HEK293T (cell line): ENCODE measurements at regions not wholly inside any gene's neighbourhood (a gene's known extent, or its start where the extent isn't known, plus 50 kb on each side); places are given as distances from the start of the nearest gene placed in this dataset.

Experiments
- CTCF ChIA-PET: fragments of 350-600 bp; formaldehyde crosslinking; extraction: SDS; loops from one replicate; lab custom pipeline; 2021; ENCODE audit warnings: antibody characterized with exemption, inconsistent platforms; lab: Yijun Ruan, JAX
- POLR2A ChIA-PET: fragments of 350-600 bp; formaldehyde crosslinking; extraction: SDS; loops from one replicate; lab custom pipeline; 2020; ENCODE audit warnings: antibody characterized with exemption, inconsistent platforms; lab: Yijun Ruan, JAX
- DNase-seq: peaks from one replicate; pipeline ENCODE4 v3.0.0; 2012; ENCODE audit warnings: mixed read lengths; ENCODE audit errors: extremely low spot score
- ARNT ChIP-seq: fragments of 450-650 bp; IDR thresholded peaks from 2 replicates; pipeline ENCODE4 v1.6.1; 2017; ENCODE audit warnings: mild to moderate bottlenecking
- BHLHE40 ChIP-seq: fragments of 450-650 bp; IDR thresholded peaks from 2 replicates; pipeline ENCODE4 v1.6.1; 2016; ENCODE audit warnings: mild to moderate bottlenecking, moderate library complexity, borderline replicate concordance
- CTBP1 ChIP-seq: fragments of 450-650 bp; IDR thresholded peaks from 2 replicates; pipeline ENCODE4 v1.6.1; 2016; ENCODE audit warnings: borderline replicate concordance
- ELF4 ChIP-seq: fragments of 450-650 bp; IDR thresholded peaks from 2 replicates; pipeline ENCODE4 v1.6.1; 2017; ENCODE audit warnings: antibody characterized with exemption
- FOXA1 ChIP-seq: fragments of 450-650 bp; IDR thresholded peaks from 2 replicates; pipeline ENCODE4 v1.6.1; 2016; ENCODE audit warnings: mild to moderate bottlenecking
- FOXK2 ChIP-seq: fragments of 450-650 bp; IDR thresholded peaks from 2 replicates; pipeline ENCODE4 v1.6.1; 2016; ENCODE audit warnings: mild to moderate bottlenecking
- FOXM1 ChIP-seq: fragments of 450-650 bp; IDR thresholded peaks from 2 replicates; pipeline ENCODE4 v1.6.1; 2017; ENCODE audit warnings: mild to moderate bottlenecking, borderline replicate concordance
- HDGF ChIP-seq: fragments of 450-650 bp; IDR thresholded peaks from 2 replicates; pipeline ENCODE4 v1.6.1; 2017; ENCODE audit warnings: antibody characterized with exemption, borderline replicate concordance
- L3MBTL2 ChIP-seq: fragments of 450-650 bp; conservative IDR thresholded peaks from 2 replicates; pipeline ENCODE4 v1.6.1; 2016; ENCODE audit warnings: mild to moderate bottlenecking
- LEF1 ChIP-seq: fragments of 450-650 bp; IDR thresholded peaks from 2 replicates; pipeline ENCODE4 v1.6.1; 2017; ENCODE audit warnings: mild to moderate bottlenecking, borderline replicate concordance
- NFRKB ChIP-seq: fragments of 450-650 bp; IDR thresholded peaks from 2 replicates; pipeline ENCODE4 v1.6.1; 2016; ENCODE audit warnings: mild to moderate bottlenecking, moderate library complexity
- PKNOX1 ChIP-seq: fragments of 450-650 bp; IDR thresholded peaks from 2 replicates; pipeline ENCODE4 v1.6.1; 2016
- SP1 ChIP-seq: fragments of 450-650 bp; IDR thresholded peaks from 2 replicates; pipeline ENCODE4 v1.6.1; 2017
- SUZ12 ChIP-seq: fragments of 450-650 bp; IDR thresholded peaks from 2 replicates; pipeline ENCODE4 v1.6.1; 2016; ENCODE audit warnings: mild to moderate bottlenecking
- TARDBP ChIP-seq: fragments of 450-650 bp; IDR thresholded peaks from 2 replicates; pipeline ENCODE4 v1.6.1; 2016
- ZNF384 ChIP-seq: fragments of 450-650 bp; IDR thresholded peaks from 2 replicates; pipeline ENCODE4 v1.6.1; 2016

DNA sequence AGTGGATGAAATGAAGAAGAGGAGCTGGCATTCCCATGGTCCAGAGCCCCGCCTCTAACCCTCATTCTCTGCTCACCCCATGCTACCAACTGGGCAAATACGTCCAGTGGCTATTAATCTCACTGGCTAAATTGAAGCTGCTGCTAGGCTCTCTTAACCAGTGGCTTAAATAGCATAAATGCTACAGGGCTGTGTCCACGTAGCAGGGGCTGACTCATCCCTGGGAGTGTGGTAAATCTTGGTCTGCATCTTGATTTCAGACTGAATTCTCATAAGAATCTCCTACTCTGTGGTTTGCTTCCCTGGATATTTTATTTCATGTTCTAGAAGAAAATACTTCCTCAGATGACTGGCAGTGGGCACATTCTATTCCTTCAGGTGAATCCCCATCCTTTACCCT lies 193.1 kb upstream of the ARG1 start:
- ChIA-PET POLR2A (no interaction called here), CTCF (interaction anchor here (0.6 kb wide), 2 partner anchors 80 to 134 kb away, joined by 3 to 4 read pairs; no protein-coding TSS in a partner anchor)
- DNase-seq = no peak
- TF ChIP-seq FOXK2 (no peak), BHLHE40 (no peak), ZNF384 (no peak), ARNT (no peak), TARDBP (no peak), PKNOX1 (no peak), L3MBTL2 (no peak), ELF4 (no peak), SP1 (no peak), HDGF (no peak)

DNA sequence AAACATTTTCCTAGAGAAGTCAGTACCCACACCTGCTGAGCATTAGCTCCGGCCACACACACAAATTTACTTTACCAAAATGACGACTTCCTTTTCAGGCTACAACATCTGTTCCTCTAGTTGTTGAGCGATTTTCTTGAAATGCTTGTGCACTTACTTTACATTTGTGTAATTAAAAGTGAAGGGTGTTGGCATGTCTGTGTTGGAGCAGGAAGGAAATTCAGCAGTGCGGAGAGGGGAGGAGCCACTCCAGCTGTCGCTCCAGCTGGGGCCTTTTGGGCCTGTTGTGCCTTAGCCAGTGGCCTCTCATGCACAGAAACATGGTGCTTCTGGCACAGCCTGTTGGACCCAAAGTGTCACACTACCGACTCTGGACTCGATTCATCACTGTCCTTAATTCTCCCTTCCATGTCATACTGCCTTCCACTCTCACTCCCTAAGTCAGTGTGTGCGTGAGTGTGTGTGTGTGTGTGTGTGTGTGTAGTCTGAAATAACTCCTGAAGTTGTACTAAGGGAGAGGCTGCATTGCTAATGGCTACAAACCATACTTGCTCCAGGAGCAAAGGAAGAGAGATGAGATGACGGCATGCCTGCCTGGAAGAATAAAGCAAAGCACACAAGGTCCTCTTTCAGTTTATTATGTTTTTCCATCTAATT lies 191.8 kb upstream of the ARG1 start:
- ChIA-PET CTCF (no interaction called here), POLR2A (no interaction called here)
- no peak for TF ChIP-seq NFRKB
- TF ChIP-seq LEF1 = no peak
- no peak for TF ChIP-seq CTBP1
- TF ChIP-seq ZNF384 = no peak
- no peak for TF ChIP-seq ARNT
- TF ChIP-seq BHLHE40 = no peak
- TF ChIP-seq TARDBP = no peak
- no peak for TF ChIP-seq FOXA1
- no peak for TF ChIP-seq FOXK2
- no peak for TF ChIP-seq SP1
- no peak for TF ChIP-seq ELF4
- no peak for TF ChIP-seq HDGF
- TF ChIP-seq PKNOX1 = no peak
- TF ChIP-seq L3MBTL2 = no peak
- DNase-seq = no peak

DNA sequence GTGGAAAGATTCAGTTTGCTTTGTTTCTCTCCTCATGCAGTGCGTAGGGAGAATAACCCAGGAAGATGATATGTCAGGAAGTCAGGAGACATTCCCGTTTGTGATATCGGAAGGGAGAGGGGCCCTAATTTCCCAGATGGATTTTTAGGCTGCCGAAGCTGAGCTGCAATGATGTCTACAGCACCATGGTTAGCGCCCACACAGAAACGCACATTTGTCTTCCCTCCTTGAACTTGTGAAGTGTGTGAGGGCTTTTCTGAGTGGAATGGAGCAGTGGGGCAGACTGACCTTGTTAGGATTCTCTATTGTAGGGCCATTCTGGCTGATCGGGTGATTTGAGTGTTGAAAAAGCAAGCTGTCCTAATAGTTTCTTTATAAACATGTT lies 191.3 kb upstream of the ARG1 start:
- TF ChIP-seq ZNF384 (no peak), ELF4 (no peak), FOXK2 (no peak), SUZ12 (no peak), L3MBTL2 (no peak), LEF1 (no peak), CTBP1 (no peak), NFRKB (no peak), FOXA1 (no peak), TARDBP (no peak), FOXM1 (no peak), BHLHE40 (no peak)
- no peak for DNase-seq
- POLR2A ChIA-PET = no interaction called here
- CTCF ChIA-PET = no interaction called here

DNA sequence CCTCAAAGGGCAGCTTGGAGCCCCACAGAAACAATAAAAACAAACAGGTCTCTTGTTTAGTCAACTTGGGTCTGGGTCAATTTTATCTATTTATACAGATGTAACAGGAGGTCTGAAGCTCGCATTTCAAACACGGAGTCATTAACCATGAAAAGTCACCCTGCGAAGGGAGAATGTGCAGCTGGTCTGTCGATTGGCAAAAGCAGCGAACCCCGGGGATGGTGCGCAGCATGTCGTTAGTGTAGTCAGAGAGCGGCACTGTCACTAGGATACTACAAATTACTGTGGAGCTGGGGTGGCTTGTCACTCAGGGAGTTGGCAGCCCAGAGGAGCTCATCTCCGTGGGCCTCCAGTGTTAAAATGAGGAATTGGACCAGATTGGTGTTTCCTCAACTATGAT lies 190.4 kb upstream of the ARG1 start:
- POLR2A ChIA-PET = no interaction called here
- no peak for DNase-seq
- no peak for TF ChIP-seq ELF4
- no peak for TF ChIP-seq CTBP1
- TF ChIP-seq NFRKB = no peak
- TF ChIP-seq FOXK2 = no peak
- CTCF ChIA-PET = no interaction called here

- CTCF ChIA-PET = no interaction called here
- POLR2A ChIA-PET = no interaction called here
- TF ChIP-seq PKNOX1 = no peak
- TF ChIP-seq SP1 = no peak
- TF ChIP-seq BHLHE40 = no peak
- TF ChIP-seq HDGF = no peak
- no peak for DNase-seq
Measured at GRCh38 chr6:131383421-131384411, 189.3 kb upstream of the ARG1 start.
